ENCODE measurements at regions not wholly inside any gene's neighbourhood (a gene's known extent, or its start where the extent isn't known, plus 50 kb on each side); places are given as distances from the start of the nearest gene placed in this dataset.

DNA sequence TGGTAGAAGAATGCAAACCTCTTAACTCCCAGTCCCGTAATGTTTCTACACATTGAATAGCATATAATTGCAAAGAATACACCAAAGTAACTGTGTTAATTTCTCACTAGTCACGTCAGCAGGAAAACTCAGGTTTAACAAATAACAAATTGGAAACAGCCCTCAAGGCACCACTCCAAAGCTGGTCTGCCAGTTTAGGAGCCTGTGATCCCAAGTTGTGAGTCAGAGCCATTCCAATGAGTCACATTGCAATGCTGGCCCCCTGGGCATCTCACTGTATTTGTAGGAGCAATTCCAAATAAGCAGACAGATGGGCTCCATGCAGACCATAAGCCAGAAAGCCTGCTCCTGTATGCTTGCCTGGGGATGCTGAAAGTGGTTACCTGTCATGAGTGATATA lies 143.2 kb upstream of the SETBP1 start:
- TF ChIP-seq, protein P1, sequence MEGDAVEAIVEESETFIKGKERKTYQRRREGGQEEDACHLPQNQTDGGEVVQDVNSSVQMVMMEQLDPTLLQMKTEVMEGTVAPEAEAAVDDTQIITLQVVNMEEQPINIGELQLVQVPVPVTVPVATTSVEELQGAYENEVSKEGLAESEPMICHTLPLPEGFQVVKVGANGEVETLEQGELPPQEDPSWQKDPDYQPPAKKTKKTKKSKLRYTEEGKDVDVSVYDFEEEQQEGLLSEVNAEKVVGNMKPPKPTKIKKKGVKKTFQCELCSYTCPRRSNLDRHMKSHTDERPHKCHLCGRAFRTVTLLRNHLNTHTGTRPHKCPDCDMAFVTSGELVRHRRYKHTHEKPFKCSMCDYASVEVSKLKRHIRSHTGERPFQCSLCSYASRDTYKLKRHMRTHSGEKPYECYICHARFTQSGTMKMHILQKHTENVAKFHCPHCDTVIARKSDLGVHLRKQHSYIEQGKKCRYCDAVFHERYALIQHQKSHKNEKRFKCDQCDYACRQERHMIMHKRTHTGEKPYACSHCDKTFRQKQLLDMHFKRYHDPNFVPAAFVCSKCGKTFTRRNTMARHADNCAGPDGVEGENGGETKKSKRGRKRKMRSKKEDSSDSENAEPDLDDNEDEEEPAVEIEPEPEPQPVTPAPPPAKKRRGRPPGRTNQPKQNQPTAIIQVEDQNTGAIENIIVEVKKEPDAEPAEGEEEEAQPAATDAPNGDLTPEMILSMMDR (IDR thresholded peaks at IDR 0.05) = no peak
- TF ChIP-seq POLR2AphosphoS5 (IDR thresholded peaks at IDR 0.05) = no peak

Measured in transverse colon (tissue), 4 donors.